ENCODE measurements at regions not wholly inside any gene's neighbourhood (a gene's known extent, or its start where the extent isn't known, plus 50 kb on each side); places are given as distances from the start of the nearest gene placed in this dataset.

- Histone ChIP-seq H3K27me3 (no peaks in the 10 kb centered on the region), H3K36me3 (no peaks in the 10 kb centered on the region), H3K9me3 (peaks cover 0 to 10% (median 0%) of the 10 kb centered on the region in 11 donors), H3K27ac (no peak overlapping the region), H3K4me1 (no peaks in the 10 kb centered on the region), H3K4me3 (no peak overlapping the region)
- no peak for ATAC-seq
- intact Hi-C loops (cut with DNase I): no loop called here
- TF ChIP-seq, protein P1, sequence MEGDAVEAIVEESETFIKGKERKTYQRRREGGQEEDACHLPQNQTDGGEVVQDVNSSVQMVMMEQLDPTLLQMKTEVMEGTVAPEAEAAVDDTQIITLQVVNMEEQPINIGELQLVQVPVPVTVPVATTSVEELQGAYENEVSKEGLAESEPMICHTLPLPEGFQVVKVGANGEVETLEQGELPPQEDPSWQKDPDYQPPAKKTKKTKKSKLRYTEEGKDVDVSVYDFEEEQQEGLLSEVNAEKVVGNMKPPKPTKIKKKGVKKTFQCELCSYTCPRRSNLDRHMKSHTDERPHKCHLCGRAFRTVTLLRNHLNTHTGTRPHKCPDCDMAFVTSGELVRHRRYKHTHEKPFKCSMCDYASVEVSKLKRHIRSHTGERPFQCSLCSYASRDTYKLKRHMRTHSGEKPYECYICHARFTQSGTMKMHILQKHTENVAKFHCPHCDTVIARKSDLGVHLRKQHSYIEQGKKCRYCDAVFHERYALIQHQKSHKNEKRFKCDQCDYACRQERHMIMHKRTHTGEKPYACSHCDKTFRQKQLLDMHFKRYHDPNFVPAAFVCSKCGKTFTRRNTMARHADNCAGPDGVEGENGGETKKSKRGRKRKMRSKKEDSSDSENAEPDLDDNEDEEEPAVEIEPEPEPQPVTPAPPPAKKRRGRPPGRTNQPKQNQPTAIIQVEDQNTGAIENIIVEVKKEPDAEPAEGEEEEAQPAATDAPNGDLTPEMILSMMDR (IDR thresholded peaks at IDR 0.05): no peak
- 92 to 97% methylated on average over 9 of the region's 9 CpGs for WGBS, 2 donors
- DNase-seq: no peak
These were observed 639.5 kb upstream of the ADAMTS5 start for GRCh38 chr21:27606422-27606821.

GRCh38 chr21:27596196-27596595 is 629.3 kb upstream of the ADAMTS5 start:
- peaks cover 0 to 6% (median 0%) of the 10 kb centered on the region in 11 donors for H3K9me3 ChIP-seq
- peak in 1 of 8 donors; percentile 29 for ATAC-seq
- H3K27me3 ChIP-seq: no peaks in the 10 kb centered on the region
- H3K4me3 ChIP-seq: no peak overlapping the region
- H3K4me1 ChIP-seq: peaks cover 0 to 15% (median 0%) of the 10 kb centered on the region in 9 donors
- DNase-seq: no peak
- peak overlapping the region in 1 of 10 donors; percentile 3 for H3K27ac ChIP-seq
- TF ChIP-seq, protein P1 (IDR thresholded peaks at IDR 0.05): no peak
- no peaks in the 10 kb centered on the region for H3K36me3 ChIP-seq
- intact Hi-C loops (cut with DNase I): no loop called here

DNA sequence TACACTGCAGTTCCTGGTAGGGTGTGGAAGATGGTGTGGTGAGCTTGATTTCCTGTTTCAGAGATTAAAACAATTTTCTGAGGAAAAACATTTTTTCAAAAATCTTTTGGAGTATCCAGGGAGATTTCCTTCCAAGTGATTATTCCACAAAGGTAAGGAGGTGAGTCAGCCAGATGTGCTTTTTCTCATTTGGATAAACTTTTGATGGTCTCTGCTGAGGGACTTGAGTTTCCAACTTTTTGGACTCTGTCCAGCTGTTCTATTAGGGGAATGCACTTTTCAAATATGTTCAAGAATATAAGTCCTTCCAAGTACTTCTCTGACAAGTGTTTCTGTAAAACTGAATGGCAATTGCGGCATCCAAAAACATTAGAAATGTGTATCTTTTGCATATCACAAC is 628.8 kb upstream of the ADAMTS5 start:
- Histone ChIP-seq H3K36me3 (no peaks in the 10 kb centered on the region), H3K4me3 (no peak overlapping the region), H3K9me3 (peaks cover 0 to 6% (median 0%) of the 10 kb centered on the region in 11 donors), H3K4me1 (peaks cover 0 to 15% (median 0%) of the 10 kb centered on the region in 9 donors), H3K27me3 (no peaks in the 10 kb centered on the region), H3K27ac (peak overlapping the region in 1 of 10 donors; percentile 3)
- 96% methylated on average over 1 of the region's 1 CpG for WGBS, 2 donors
- intact Hi-C loops (cut with DNase I): no loop called here
- DNase-seq (no peak), ATAC-seq (peak in 1 of 8 donors; percentile 28)
- TF ChIP-seq, protein P1 (IDR thresholded peaks at IDR 0.05): no peak

- ATAC-seq (peak in 7 of 8 donors; percentile 66 to 94 (median 76)), DNase-seq (peak; percentile 14 to 36)
- Histone ChIP-seq H3K4me3 (no peak overlapping the region), H3K9me3 (no peaks in the 10 kb centered on the region), H3K27me3 (no peaks in the 10 kb centered on the region), H3K27ac (peak overlapping the region in 2 of 10 donors; percentile 4 to 45), H3K36me3 (no peaks in the 10 kb centered on the region), H3K4me1 (peaks cover 0 to 9% (median 0%) of the 10 kb centered on the region in 9 donors)
- intact Hi-C loops (cut with DNase I): loop anchor here in 1 of 10 donors (5.0 kb wide), 1 partner anchor 848 kb away; no protein-coding TSS in a partner anchor
- TF ChIP-seq, protein P1 (IDR thresholded peaks at IDR 0.05): no peak
- 51 to 57% methylated on average over 6 of the region's 6 CpGs for WGBS, 2 donors
These were observed 623.4 kb upstream of the ADAMTS5 start for GRCh38 chr21:27590271-27590670.

Measured in heart right ventricle (tissue), 16 donors.